ENCODE measurements at regions not wholly inside any gene's neighbourhood (a gene's known extent, or its start where the extent isn't known, plus 50 kb on each side); places are given as distances from the start of the nearest gene placed in this dataset.

DNA sequence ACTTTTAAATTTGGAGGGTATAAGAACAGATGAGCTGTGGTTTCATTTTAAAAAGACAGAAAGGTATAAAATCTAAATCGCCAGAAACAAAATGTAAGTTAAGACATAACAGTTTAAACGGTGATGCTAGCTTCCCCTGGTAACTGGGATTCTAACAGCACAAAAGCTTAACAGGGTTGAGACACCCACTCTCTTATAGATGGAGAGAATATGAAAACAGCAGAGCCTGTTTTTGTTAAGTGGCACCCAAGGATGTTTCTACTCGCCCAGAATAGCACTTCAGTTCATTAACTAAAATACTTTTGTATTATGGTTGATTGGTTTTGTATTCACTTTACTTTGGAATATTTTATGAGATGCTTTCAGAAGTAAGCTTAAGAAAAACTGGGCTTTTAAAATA lies 151.9 kb upstream of the RND3 start:
- TF ChIP-seq SIN3A (IDR thresholded peaks at IDR 0.05; ENCODE audit: borderline replicate concordance, insufficient read depth, low read length) (no peak), POLR2AphosphoS5 (IDR thresholded peaks at IDR 0.05; ENCODE audit: low read depth, low read length) (no peak), TAF1 (IDR thresholded peaks at IDR 0.05; ENCODE audit: borderline replicate concordance, insufficient read depth, low read length) (no peak), FOXP2 (optimal IDR thresholded peaks at IDR 0.05; ENCODE audit: borderline replicate concordance, extremely low read depth, extremely low read length, insufficient read depth) (no peak)
- TF ChIP-seq, protein P1, sequence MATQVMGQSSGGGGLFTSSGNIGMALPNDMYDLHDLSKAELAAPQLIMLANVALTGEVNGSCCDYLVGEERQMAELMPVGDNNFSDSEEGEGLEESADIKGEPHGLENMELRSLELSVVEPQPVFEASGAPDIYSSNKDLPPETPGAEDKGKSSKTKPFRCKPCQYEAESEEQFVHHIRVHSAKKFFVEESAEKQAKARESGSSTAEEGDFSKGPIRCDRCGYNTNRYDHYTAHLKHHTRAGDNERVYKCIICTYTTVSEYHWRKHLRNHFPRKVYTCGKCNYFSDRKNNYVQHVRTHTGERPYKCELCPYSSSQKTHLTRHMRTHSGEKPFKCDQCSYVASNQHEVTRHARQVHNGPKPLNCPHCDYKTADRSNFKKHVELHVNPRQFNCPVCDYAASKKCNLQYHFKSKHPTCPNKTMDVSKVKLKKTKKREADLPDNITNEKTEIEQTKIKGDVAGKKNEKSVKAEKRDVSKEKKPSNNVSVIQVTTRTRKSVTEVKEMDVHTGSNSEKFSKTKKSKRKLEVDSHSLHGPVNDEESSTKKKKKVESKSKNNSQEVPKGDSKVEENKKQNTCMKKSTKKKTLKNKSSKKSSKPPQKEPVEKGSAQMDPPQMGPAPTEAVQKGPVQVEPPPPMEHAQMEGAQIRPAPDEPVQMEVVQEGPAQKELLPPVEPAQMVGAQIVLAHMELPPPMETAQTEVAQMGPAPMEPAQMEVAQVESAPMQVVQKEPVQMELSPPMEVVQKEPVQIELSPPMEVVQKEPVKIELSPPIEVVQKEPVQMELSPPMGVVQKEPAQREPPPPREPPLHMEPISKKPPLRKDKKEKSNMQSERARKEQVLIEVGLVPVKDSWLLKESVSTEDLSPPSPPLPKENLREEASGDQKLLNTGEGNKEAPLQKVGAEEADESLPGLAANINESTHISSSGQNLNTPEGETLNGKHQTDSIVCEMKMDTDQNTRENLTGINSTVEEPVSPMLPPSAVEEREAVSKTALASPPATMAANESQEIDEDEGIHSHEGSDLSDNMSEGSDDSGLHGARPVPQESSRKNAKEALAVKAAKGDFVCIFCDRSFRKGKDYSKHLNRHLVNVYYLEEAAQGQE (IDR thresholded peaks at IDR 0.05; ENCODE audit: insufficient read depth in 1 of 2, low read depth in 2 of 2, low read length in 2 of 2), result no peak

- no peak for TF ChIP-seq FOXP2 (optimal IDR thresholded peaks at IDR 0.05; ENCODE audit: borderline replicate concordance, extremely low read depth, extremely low read length, insufficient read depth)
- no peak for TF ChIP-seq POLR2AphosphoS5 (IDR thresholded peaks at IDR 0.05; ENCODE audit: low read depth, low read length)
- TF ChIP-seq, protein P1 (IDR thresholded peaks at IDR 0.05; ENCODE audit: insufficient read depth in 1 of 2, low read depth in 2 of 2, low read length in 2 of 2), result no peak
- TF ChIP-seq TAF1 (IDR thresholded peaks at IDR 0.05; ENCODE audit: borderline replicate concordance, insufficient read depth, low read length), result no peak
- no peak for TF ChIP-seq SIN3A (IDR thresholded peaks at IDR 0.05; ENCODE audit: borderline replicate concordance, insufficient read depth, low read length)
Observed at GRCh38 chr2:150631236-150631821, 143.9 kb upstream of the RND3 start.

GRCh38 chr2:150630587-150631235 lies 143.2 kb upstream of the RND3 start:
- TF ChIP-seq, protein P1 (IDR thresholded peaks at IDR 0.05; ENCODE audit: insufficient read depth in 1 of 2, low read depth in 2 of 2, low read length in 2 of 2), result no peak
- TF ChIP-seq FOXP2 (optimal IDR thresholded peaks at IDR 0.05; ENCODE audit: borderline replicate concordance, extremely low read depth, extremely low read length, insufficient read depth) (no peak), TAF1 (IDR thresholded peaks at IDR 0.05; ENCODE audit: borderline replicate concordance, insufficient read depth, low read length) (no peak), SIN3A (IDR thresholded peaks at IDR 0.05; ENCODE audit: borderline replicate concordance, insufficient read depth, low read length) (no peak), POLR2AphosphoS5 (IDR thresholded peaks at IDR 0.05; ENCODE audit: low read depth, low read length) (no peak)

DNA sequence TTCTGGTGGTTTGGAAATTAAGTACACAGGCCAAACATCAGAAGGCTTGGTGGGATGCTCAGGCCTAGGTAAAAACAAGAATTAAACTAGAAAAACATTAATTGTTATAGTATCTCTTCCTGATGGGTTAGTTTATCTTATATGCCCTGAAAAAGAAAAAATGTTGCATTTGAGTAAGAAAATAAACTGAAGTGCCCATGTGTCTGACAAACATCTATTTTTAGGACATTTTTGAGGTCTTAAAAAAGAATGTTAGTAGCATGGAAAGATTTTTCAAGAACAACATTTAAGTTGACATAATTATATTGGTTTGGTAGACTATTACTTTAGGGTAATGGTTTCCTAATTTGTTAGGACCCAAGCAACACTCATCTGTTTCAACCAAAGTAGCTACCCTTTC lies 140.1 kb upstream of the RND3 start:
- TF ChIP-seq SIN3A (IDR thresholded peaks at IDR 0.05; ENCODE audit: borderline replicate concordance, insufficient read depth, low read length) (no peak), TAF1 (IDR thresholded peaks at IDR 0.05; ENCODE audit: borderline replicate concordance, insufficient read depth, low read length) (no peak), POLR2AphosphoS5 (IDR thresholded peaks at IDR 0.05; ENCODE audit: low read depth, low read length) (no peak), FOXP2 (optimal IDR thresholded peaks at IDR 0.05; ENCODE audit: borderline replicate concordance, extremely low read depth, extremely low read length, insufficient read depth) (no peak)
- TF ChIP-seq, protein P1 (IDR thresholded peaks at IDR 0.05; ENCODE audit: insufficient read depth in 1 of 2, low read depth in 2 of 2, low read length in 2 of 2), result no peak

Data from PFSK-1 (cell line).